CD4-positive, alpha-beta T cell treated with Interleukin-6 at 100 ng/mL for 8 hours (primary cell): ENCODE measurements at regions not wholly inside any gene's neighbourhood (a gene's known extent, or its start where the extent isn't known, plus 50 kb on each side); places are given as distances from the start of the nearest gene placed in this dataset.

Experiments used
- DNase-seq: peaks from one replicate; pipeline ENCODE4 v3.0.0-alpha.2; 2020; ENCODE audit warnings: mixed read lengths, low spot score

DNA sequence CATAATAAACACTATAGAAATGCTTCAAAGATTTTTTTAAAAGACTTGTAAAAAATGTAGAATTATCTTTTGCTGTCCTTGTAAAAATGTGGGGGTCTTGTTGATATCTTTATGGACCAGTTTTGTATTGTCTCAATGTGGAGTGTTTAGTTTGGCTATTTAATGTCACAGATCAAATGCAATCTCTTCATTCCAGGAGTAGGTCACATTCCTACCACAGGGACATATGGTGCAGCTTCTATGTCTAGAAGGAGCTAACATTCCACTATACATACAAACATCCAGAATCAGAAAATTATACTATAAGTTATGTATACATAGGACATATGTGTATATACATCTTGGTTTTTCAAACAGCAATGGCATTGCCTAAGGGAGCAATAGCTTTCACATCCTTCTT, 345.7 kb downstream of the BMP4 start:
- no peak for DNase-seq

GRCh38 chr14:53609009-53609408, 347.6 kb downstream of the BMP4 start:
- DNase-seq: no peak

GRCh38 chr14:53608369-53608768, 348.3 kb downstream of the BMP4 start:
- no peak for DNase-seq

DNA sequence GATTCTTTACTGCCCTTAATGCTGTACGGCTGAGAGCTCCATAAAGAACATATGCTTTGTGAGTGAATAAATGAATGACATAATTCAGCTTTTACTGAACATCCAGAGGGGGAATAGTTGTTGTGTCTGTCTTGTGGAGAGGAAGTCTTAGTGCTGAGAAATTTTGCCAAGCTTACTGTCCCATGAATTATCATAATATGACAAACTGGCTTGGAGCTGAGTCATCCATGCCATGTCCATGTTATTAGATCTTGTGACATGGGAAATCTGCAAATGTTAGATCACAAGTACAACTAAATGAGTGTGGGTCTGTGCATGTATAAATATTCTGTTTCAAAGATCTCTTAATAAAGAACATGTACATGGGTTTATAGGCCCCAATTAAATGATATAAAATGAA, 350.4 kb downstream of the BMP4 start:
- no peak for DNase-seq

DNA sequence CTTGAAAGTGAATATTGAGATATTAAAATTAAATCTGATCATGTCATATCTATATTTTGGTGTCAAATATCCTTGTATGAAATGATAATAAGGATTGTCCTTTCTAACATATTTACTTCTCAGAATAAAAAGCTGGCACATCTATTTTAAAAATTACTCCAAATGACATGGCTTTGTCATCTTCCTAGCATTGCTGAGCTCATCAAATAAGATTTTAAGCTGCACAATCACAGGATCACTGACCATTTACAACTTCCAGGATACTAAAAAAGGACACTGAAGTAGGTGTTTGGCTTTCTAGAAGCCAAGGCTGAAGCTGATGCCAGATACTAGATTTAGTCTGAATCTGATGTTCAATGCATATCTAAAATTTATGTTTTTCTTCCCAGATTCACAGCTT, 351.1 kb downstream of the BMP4 start:
- DNase-seq: no peak

- DNase-seq: no peak
Measured at GRCh38 chr14:53603994-53604393, 352.6 kb downstream of the BMP4 start.

- no peak for DNase-seq
Measured at GRCh38 chr14:53601409-53601808, 355.2 kb downstream of the BMP4 start.

DNA sequence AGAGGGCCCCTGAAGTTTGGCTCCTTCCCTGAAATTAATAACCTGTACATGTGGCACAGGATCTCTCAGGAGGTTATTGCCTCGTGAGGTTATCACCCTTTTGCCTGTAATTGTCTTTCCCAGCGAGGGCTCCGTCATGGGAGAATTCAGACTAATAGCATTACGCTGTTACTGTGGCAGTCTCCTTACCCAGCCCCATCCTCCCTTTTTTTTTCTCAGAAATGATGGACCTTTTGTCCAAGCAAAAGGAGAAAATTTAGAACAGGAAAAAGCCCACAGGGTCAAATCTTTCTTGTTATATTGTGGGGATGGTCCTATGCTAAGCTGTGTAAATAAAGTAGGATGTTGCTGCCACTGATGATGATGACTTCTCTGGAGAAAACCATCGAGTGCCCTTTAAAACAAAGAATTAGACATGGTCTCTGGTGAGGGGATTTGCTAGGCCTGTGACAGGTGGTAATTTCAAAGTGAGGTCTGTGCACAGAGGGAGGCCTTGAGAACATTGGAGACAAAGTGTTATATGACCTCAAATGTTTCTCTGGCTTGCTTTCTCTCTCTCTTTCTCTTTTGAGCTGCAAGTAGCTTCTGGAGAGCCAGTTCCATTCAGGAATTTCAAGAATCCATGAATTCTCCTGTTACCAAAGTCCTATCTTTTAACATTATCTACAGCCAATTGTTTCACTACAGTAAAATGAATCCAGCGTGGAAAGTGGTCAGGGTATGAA, 357.2 kb downstream of the BMP4 start:
- no peak for DNase-seq

- no peak for DNase-seq
Measured at GRCh38 chr14:53596853-53597525, 359.6 kb downstream of the BMP4 start.

DNA sequence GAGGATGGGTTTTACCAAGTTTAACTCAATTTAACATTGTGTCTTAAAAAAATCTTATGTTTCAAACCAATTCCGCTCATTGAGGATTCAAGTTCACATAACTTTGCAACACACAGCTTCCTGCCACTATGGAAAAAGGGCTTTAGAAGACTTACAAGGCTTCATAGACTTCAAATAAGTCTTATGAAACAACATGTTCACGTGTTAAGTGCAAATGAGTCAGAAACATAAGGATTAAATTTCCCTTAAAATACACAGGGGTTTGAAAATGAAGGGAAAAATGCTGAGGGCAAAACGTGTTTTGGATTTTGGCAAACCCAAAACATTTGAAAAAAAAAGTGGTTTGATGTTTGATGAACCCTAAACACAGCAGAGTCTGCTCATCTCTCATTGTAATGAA, 364.8 kb downstream of the BMP4 start:
- no peak for DNase-seq

- DNase-seq: no peak
Measured at GRCh38 chr14:53581504-53581903, 375.1 kb downstream of the BMP4 start.

DNA sequence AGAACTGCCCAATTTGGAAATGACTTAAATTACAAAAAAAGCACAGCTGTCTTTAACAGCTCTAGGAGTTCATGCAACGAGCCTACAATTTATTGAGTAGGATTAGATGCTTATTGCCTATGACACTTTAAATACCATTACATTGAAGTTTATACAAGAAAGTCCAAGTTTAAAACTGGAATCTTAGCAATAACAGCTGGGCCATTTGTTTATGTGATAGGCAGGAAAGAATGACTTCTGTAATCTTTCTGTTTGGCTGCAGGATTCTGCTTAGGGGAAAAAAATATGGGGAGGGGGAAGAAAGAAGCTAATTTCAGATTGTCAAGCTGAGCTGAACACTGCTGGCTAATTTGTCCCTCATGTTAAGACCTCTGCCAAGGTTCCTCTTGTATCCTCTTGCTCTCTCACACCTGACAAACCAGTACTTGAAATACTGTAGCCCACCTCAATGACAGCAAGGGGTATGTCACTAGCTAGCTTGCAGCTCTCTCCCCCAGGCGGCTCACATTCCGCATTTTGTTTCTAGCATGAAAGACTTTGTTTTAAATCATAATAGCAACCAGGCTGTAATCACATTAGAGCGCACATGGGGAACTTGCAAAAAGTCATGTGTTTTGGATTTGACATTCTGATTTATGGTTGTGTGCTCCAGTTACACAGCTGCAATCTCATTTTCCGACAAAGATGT, 384.8 kb downstream of the BMP4 start:
- no peak for DNase-seq

- no peak for DNase-seq
Measured at GRCh38 chr14:53570411-53571387, 385.9 kb downstream of the BMP4 start.

DNA sequence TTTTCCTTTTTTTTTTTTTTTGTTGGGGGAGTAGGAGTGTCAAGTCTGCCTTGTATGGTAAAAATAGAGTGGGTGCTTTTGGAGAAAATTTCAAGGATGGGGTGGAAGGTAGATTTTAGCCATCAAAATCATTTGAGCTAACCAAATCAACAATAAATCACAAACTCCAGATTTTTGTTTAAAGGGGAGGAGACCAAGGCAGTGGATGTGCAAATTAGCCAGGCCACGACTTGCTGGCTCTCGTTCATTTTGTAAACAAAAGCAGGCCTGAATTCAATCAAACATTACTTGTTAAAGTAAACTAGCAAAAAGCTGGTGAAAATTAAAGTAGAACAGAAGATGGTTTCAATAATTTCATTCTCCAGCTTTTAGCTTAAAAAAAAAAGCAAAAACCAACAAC, 387.2 kb downstream of the BMP4 start:
- no peak for DNase-seq

- no peak for DNase-seq
Measured at GRCh38 chr14:53567236-53567780, 389.3 kb downstream of the BMP4 start.

DNA sequence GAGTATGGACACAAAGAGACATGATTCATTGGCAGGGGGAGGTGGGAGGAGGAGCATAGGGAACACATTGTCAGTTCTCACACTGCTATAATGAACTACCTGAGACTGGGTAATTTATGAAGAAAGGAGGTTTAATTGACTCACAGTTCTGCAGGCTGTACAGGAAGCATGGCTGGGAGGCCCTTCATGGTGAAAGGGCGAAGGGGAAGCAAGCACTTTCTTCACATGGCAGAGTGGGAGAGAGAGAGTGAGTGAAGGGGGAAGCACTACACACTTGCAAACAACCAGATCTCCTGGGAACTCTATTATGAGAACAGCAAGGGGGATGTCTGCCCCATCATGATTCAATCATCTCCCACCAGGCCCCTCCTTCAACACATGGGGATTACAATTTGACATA, 391.8 kb downstream of the BMP4 start:
- DNase-seq: no peak

- DNase-seq: no peak
Measured at GRCh38 chr14:53563628-53564027, 393.0 kb downstream of the BMP4 start.

- no peak for DNase-seq
Measured at GRCh38 chr14:53553221-53553620, 400.1 kb upstream of the DDHD1 start.

DNA sequence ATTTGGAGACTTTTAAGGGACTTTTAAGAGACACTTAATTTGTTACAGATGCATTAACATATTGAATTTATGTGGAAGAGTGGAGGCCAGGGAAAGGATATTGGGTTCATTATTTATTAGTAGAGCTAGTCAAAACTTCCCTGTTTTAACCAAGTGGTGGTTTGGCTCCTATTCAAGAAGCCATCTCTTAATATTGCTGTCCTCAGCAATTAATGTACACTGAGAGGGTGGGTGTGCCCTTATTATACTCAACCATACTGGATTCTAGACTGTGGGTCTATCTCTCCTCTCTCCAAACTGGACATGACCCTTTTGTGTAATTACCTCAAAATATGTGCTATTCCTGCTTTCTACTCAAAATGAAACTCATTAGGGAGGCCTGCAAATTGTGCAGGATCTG, 398.7 kb upstream of the DDHD1 start:
- DNase-seq: no peak

- no peak for DNase-seq
Measured at GRCh38 chr14:53550776-53551175, 397.7 kb upstream of the DDHD1 start.

DNA sequence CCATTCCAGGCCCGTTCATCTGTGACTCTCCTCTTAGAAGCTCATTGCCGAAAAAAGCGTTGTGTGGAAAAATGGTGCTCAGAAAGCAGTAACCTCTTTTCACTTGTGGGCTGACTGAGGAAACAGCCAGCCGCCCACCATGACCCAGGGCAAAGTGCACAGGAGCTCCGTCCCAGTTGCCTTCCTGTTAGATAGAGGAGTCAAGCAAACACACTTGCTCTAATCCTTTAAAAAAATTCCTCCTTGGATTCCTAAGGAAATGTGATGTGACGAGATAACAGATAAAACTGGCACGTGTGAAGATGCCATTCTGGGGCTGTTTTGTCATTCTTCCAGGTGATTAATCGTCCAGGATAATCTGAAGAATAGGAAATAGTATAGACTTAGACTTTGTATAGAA, 396.8 kb upstream of the DDHD1 start:
- DNase-seq: no peak

DNA sequence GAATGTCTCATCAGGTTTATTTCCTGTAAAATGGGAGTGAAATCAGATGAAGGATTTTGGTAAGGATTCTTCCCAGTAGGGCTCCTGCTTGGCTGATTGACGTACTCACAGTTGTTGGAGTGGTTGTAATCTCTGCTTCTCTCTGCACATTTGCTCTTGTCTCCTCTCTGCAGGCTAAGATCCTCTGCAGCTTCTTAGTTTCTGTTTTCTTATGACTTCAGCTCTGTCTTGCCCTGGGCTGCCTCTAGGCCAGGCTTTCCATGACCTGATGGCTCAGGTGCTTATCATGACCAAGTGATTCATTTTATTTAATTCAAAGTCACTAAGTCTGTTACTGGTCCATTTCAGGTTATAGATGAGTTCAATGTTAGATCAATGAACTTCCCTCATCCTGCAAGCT, 394.5 kb upstream of the DDHD1 start:
- no peak for DNase-seq
